Erythroblast (primary cell): ENCODE measurements at regions not wholly inside any gene's neighbourhood (a gene's known extent, or its start where the extent isn't known, plus 50 kb on each side); places are given as distances from the start of the nearest gene placed in this dataset.

ENCODE experiments used
- GATA1 ChIP-seq: IDR thresholded peaks from 2 replicates; pipeline ENCODE4 v1.6.1; 2011; ENCODE audit warnings: low read depth, mild to moderate bottlenecking, control low read depth, low read length, moderate library complexity
- POLR2A ChIP-seq: IDR thresholded peaks from 2 replicates; pipeline ENCODE4 v1.6.1; 2011; ENCODE audit warnings: mild to moderate bottlenecking, low read length

DNA sequence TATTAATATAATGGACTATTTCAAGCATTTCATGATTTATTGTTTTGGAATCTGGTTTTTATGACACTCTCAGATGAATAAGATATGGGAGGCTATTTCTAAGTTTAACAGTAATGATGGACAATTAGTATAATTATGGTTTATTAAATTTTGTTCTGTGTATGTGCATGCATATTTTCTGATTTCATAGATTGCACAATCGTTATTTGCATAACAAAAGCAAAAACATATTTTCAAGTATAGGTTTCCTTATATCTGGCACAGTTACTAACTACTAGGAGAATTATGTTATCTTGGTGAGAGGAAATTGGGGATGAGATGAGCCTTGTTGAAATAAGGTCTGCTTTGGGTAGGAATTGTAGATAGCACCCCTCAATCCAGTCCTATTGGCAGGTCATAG lies 413.1 kb downstream of the MCTP2 start:
- no peak for TF ChIP-seq POLR2A
- TF ChIP-seq GATA1 = no peak
